Esophagus muscularis mucosa (tissue), 4 donors: ENCODE measurements at regions not wholly inside any gene's neighbourhood (a gene's known extent, or its start where the extent isn't known, plus 50 kb on each side); places are given as distances from the start of the nearest gene placed in this dataset.
A peak's percentile ranks its signal among the peaks of the same experiment; 100 is the strongest.

Experiments used
- DNase-seq: peaks from one replicate; pipeline ENCODE4 v3.0.0-alpha.2; 2017; ENCODE audit errors: extremely low spot score
- H3K27ac ChIP-seq, 4 donors: fragments of 200-600 bp; sonication (generic); replicated peaks in 1 of 4; 1 replicate in 3 of 4; 2 replicates in 1 of 4; pipeline ENCODE4 v1.5.1; 2016 to 2019; ENCODE audit warnings: mild to moderate bottlenecking in 1 of 4
- H3K27me3 ChIP-seq, 4 donors: fragments of 200-600 bp; sonication (generic); one replicate each; pipeline versions ENCODE4 v1.5.1 to v1.6.0; 2016 to 2019
- H3K36me3 ChIP-seq, 4 donors: fragments of 200-600 bp; sonication (generic); one replicate each; pipeline ENCODE4 v1.5.1; 2016 to 2019
- H3K4me1 ChIP-seq, 4 donors: fragments of 200-600 bp; sonication (generic); one replicate each; pipeline ENCODE4 v1.5.1; 2016 to 2019
- H3K4me3 ChIP-seq, 4 donors: fragments of 200-600 bp; sonication (generic); 1 replicate in 2 of 4; 2 replicates in 2 of 4; pipeline ENCODE4 v1.5.1; 2016 to 2019; ENCODE audit warnings: mild to moderate bottlenecking in 4 of 4, moderate library complexity in 1 of 4
- H3K9me3 ChIP-seq, 4 donors: fragments of 200-600 bp; sonication (generic); 1 replicate in 3 of 4; 2 replicates in 1 of 4; pipeline ENCODE4 v1.5.1; 2016 to 2019
- EP300 ChIP-seq: sonication (generic); formaldehyde crosslinking; IDR thresholded peaks from one replicate; pipeline ENCODE4 v1.6.1; 2017; ENCODE audit warnings: antibody characterized with exemption
- POLR2A ChIP-seq: fragments of 450-650 bp; IDR thresholded peaks from one replicate; pipeline ENCODE4 v1.6.1; 2017; ENCODE audit warnings: antibody characterized with exemption, moderate library complexity, mild to moderate bottlenecking, low read depth
- POLR2AphosphoS5 ChIP-seq, 2 donors: sonication (generic); formaldehyde crosslinking; IDR thresholded peaks; one replicate each; pipeline ENCODE4 v1.6.1; 2017; ENCODE audit warnings: antibody characterized with exemption in 2 of 2
- WGBS: methylation state at CpG from one replicate; pipeline ENCODE4 v1.1.5; 2018; 5-methylcytosine and 5-hydroxymethylcytosine counted together
- intact Hi-C: fragments of 100-400 bp; cut with DNase I; formaldehyde crosslinking; loops from one replicate; pipeline ENCODE4 v1.15.1; 2023
- TF ChIP-seq, protein P1 (sequence below), 3 experiments: fragments of 200-600 bp in 2 of 3; fragments of 450-650 bp in 1 of 3; sonication (generic) in 2 of 3; IDR thresholded peaks; one replicate each; pipeline ENCODE4 v1.5.1; 2017 to 2019; ENCODE audit warnings: antibody characterized with exemption in 3 of 3, mild to moderate bottlenecking in 2 of 3, moderate library complexity in 1 of 3

DNA sequence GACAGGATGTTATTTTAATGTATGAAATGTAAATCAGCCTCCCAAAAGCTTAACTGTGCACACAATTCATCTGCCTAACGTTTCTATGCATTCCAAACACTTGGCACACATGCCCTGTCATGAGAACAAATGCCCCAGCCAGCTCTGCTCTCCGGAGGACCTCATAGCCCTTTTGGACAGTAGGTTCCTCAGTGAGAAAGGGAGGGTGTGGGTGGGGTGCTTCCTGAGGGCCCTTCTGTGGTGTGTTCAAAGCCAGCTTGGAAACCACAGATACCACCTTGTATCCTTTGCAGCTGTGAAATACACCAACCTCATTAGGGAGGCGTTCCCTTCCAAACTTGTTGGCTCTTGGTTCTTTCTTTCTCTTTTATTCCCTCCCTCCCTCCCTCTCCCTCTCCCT lies 102.2 kb upstream of the ASB18 start:
- Histone ChIP-seq H3K9me3 (no peaks in the 10 kb centered on the region), H3K4me3 (no peak overlapping the region), H3K36me3 (no peaks in the 10 kb centered on the region), H3K27ac (no peak overlapping the region), H3K4me1 (peaks cover 0 to 10% (median 0%) of the 10 kb centered on the region in 4 donors), H3K27me3 (peaks cover 0 to 37% (median 0%) of the 10 kb centered on the region in 4 donors)
- DNase-seq = peak; percentile 90
- TF ChIP-seq POLR2A (no peak), EP300 (no peak), POLR2AphosphoS5 (IDR thresholded peaks at IDR 0.05) (no peak)
- TF ChIP-seq, protein P1, sequence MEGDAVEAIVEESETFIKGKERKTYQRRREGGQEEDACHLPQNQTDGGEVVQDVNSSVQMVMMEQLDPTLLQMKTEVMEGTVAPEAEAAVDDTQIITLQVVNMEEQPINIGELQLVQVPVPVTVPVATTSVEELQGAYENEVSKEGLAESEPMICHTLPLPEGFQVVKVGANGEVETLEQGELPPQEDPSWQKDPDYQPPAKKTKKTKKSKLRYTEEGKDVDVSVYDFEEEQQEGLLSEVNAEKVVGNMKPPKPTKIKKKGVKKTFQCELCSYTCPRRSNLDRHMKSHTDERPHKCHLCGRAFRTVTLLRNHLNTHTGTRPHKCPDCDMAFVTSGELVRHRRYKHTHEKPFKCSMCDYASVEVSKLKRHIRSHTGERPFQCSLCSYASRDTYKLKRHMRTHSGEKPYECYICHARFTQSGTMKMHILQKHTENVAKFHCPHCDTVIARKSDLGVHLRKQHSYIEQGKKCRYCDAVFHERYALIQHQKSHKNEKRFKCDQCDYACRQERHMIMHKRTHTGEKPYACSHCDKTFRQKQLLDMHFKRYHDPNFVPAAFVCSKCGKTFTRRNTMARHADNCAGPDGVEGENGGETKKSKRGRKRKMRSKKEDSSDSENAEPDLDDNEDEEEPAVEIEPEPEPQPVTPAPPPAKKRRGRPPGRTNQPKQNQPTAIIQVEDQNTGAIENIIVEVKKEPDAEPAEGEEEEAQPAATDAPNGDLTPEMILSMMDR (IDR thresholded peaks at IDR 0.05) = no peak
- intact Hi-C loops = no loop called here
- 23% methylated on average over 3 of the region's 3 CpGs for WGBS

DNA sequence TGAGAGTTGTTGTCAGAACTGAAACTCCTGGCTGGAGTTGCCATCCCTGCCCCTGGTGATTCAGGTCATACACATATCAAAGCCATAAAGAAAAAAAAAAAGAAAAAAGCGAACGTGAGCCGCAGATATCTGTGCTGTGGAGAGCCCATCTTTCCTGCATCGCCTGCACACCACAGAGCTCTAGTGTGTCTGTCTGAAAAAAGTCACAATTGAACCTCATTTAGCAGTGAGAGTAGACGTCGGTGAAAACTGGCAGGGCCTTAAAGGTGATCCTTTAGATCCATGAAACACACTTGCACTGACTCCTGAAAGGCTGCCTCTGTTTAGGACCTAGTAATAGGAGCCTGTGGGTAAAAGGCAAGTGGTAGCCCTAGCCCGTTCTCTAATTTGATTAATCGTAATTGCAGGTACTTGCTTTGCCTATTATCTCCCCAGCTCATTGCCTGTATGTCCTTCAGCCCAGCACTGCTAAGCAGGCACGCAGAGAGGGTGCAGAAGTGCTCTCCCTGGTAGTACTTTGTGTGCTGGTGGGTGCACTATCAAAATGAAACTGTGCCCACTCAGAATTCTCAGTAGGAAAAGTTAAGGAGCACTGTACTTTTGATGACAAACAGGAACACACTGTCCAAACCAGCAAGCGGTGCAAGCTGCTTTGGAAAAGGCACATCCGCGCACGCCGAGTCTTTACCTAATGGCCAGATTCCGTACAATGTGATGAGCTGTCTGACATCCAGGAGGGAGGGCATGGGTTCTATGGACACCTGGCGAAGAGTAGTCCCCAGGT lies 103.5 kb upstream of the ASB18 start:
- TF ChIP-seq, protein P1 (IDR thresholded peaks at IDR 0.05) = no peak
- TF ChIP-seq POLR2AphosphoS5 (IDR thresholded peaks at IDR 0.05) (no peak), POLR2A (no peak), EP300 (no peak)
- intact Hi-C loops = no loop called here
- peaks cover 0 to 10% (median 0%) of the 10 kb centered on the region in 4 donors for H3K4me1 ChIP-seq
- WGBS = 91% methylated on average over 14 of the region's 16 CpGs
- no peaks in the 10 kb centered on the region for H3K36me3 ChIP-seq
- peaks cover 0 to 39% (median 0%) of the 10 kb centered on the region in 4 donors for H3K27me3 ChIP-seq
- H3K27ac ChIP-seq = no peak overlapping the region
- peak; percentile 75 for DNase-seq
- H3K4me3 ChIP-seq = no peak overlapping the region
- H3K9me3 ChIP-seq = no peaks in the 10 kb centered on the region

DNA sequence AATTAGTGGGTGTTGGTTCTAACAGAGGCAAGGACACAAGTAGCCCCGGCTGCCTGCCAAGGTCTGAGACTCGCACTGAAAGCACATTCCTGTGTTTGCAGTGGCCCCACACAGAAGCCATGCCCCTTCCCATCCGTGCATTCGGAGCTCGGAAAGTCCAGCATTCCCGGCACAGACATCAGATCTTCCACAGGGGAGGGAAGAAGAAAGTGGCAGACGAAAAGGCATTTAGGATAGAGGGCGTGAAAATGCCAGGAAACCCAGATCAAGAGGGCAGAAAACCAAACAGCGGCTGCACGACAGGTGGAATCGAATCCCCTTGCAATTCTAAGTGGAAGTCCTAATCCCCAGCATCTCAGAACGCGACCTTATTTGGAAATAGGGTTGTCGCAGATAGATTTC lies 105.5 kb upstream of the ASB18 start:
- Histone ChIP-seq H3K9me3 (no peaks in the 10 kb centered on the region), H3K4me3 (no peak overlapping the region), H3K27me3 (peaks cover 0 to 39% (median 0%) of the 10 kb centered on the region in 4 donors), H3K4me1 (peaks cover 0 to 10% (median 0%) of the 10 kb centered on the region in 4 donors), H3K27ac (no peak overlapping the region), H3K36me3 (no peaks in the 10 kb centered on the region)
- TF ChIP-seq POLR2AphosphoS5 (IDR thresholded peaks at IDR 0.05) (no peak), POLR2A (no peak), EP300 (no peak)
- TF ChIP-seq, protein P1 (IDR thresholded peaks at IDR 0.05) = no peak
- peak; percentile 86 for DNase-seq
- intact Hi-C loops = no loop called here
- 60% methylated on average over 14 of the region's 14 CpGs for WGBS

DNA sequence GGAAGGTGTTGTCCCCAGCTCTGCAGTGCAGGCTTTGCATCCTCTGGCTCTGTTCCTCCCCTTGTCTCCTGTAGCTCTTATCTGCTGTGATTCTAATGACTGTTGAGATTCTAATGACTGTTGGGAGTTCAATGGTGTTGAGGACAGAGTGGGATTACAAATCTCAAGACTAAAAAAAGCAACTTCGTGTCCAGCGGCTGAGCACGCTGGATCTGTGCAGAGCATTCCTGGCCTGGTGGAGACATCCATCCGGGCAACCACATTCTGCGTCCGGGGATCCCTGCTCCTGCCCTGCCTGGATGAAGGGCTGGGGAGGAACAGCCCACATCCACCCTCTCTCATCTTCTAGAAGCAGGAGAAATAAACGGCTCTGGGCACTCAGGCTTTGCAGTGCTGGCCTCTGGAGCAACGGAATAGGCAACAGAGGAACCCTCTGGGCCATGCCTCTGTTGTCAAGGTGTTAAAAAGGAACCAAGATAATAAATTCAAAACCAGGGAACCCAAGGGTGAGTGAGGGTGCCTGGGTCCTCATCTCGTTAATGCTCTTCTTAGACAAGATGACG lies 106.7 kb upstream of the ASB18 start:
- DNase-seq = no peak
- Histone ChIP-seq H3K27ac (no peak overlapping the region), H3K9me3 (no peaks in the 10 kb centered on the region), H3K36me3 (no peaks in the 10 kb centered on the region), H3K4me1 (peaks cover 0 to 10% (median 0%) of the 10 kb centered on the region in 4 donors), H3K27me3 (peaks cover 0 to 42% (median 0%) of the 10 kb centered on the region in 4 donors), H3K4me3 (no peak overlapping the region)
- intact Hi-C loops = no loop called here
- no peak for TF ChIP-seq POLR2A
- TF ChIP-seq, protein P1 (IDR thresholded peaks at IDR 0.05) = no peak
- no peak for TF ChIP-seq EP300
- WGBS = 89% methylated on average over 10 of the region's 10 CpGs
